OCI-LY1 (cell line): ENCODE measurements at regions not wholly inside any gene's neighbourhood (a gene's known extent, or its start where the extent isn't known, plus 50 kb on each side); places are given as distances from the start of the nearest gene placed in this dataset.

Source experiments
- EZH2 ChIP-seq: fragments of 200-600 bp; sonication (generic), shearing (Covaris generic); IDR thresholded peaks from 2 replicates; pipeline ENCODE4 v1.8.0; 2017; ENCODE audit warnings: borderline replicate concordance, mixed run types, mild to moderate bottlenecking, antibody characterized with exemption, low read length, moderate library complexity, mixed read lengths
- TF ChIP-seq, protein P1 (sequence below): fragments of 200-600 bp; sonication (generic), shearing (Covaris generic); IDR thresholded peaks from 2 replicates; pipeline ENCODE4 v1.5.1; 2017; ENCODE audit warnings: mild to moderate bottlenecking, antibody characterized with exemption, low read length, moderate library complexity, mixed read lengths

DNA sequence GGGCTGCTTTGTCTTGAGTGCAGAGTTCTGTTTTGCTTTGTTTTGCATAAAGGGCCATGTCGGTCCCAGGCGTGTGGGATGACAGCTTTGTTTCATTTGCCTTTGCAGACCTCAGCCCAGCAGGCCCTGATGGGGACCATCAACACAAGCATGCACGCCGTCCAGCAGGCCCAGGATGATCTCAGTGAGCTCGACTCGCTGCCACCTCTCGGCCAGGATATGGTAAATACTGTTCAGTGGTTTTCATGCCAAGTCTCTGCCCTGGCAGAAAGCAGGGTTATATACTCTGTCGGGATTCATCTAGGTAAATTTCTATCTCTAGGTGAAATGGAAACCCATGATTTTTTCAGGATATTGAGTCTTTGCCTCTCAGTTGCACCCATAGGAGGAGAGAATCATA is 343.9 kb upstream of the TPM1 start:
- TF ChIP-seq, protein P1, sequence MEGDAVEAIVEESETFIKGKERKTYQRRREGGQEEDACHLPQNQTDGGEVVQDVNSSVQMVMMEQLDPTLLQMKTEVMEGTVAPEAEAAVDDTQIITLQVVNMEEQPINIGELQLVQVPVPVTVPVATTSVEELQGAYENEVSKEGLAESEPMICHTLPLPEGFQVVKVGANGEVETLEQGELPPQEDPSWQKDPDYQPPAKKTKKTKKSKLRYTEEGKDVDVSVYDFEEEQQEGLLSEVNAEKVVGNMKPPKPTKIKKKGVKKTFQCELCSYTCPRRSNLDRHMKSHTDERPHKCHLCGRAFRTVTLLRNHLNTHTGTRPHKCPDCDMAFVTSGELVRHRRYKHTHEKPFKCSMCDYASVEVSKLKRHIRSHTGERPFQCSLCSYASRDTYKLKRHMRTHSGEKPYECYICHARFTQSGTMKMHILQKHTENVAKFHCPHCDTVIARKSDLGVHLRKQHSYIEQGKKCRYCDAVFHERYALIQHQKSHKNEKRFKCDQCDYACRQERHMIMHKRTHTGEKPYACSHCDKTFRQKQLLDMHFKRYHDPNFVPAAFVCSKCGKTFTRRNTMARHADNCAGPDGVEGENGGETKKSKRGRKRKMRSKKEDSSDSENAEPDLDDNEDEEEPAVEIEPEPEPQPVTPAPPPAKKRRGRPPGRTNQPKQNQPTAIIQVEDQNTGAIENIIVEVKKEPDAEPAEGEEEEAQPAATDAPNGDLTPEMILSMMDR: no peak
- TF ChIP-seq EZH2: no peak
